ENCODE measurements at regions not wholly inside any gene's neighbourhood (a gene's known extent, or its start where the extent isn't known, plus 50 kb on each side); places are given as distances from the start of the nearest gene placed in this dataset.

DNA sequence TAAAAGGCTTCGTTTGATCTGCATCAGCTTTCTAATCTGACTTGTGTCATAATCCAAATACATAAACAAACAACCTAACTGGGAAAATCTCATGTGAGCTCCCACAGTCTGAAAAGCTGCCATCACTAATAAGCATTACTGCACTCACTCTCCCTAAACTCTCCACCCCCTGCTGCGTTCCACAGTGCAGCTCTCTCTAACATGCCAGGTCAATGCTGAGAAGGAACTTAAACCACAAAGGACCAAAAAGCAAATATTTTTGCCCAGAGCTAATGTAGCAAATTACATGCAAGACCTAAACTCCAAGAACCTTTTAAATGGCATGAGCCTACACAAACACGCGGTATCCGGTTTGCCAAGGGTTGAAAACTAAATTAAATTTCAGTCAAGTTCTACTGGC is 542.3 kb upstream of the JARID2 start:
- TF ChIP-seq TAF1 (IDR thresholded peaks at IDR 0.05; ENCODE audit: low read depth) (no peak), POLR2AphosphoS5 (IDR thresholded peaks at IDR 0.05) (no peak), SMC3 (conservative IDR thresholded peaks at IDR 0.05; ENCODE audit: poor library complexity) (no peak), MXI1 (conservative IDR thresholded peaks at IDR 0.05; ENCODE audit: poor library complexity, severe bottlenecking) (no peak), RAD21 (conservative IDR thresholded peaks at IDR 0.05) (no peak), EZH2 (IDR thresholded peaks at IDR 0.05; ENCODE audit: borderline replicate concordance, insufficient read depth, low read length, poor library complexity, severe bottlenecking) (no peak), EP300 (conservative IDR thresholded peaks at IDR 0.05; ENCODE audit: poor library complexity, severe bottlenecking) (no peak)
- TF ChIP-seq, protein P1, sequence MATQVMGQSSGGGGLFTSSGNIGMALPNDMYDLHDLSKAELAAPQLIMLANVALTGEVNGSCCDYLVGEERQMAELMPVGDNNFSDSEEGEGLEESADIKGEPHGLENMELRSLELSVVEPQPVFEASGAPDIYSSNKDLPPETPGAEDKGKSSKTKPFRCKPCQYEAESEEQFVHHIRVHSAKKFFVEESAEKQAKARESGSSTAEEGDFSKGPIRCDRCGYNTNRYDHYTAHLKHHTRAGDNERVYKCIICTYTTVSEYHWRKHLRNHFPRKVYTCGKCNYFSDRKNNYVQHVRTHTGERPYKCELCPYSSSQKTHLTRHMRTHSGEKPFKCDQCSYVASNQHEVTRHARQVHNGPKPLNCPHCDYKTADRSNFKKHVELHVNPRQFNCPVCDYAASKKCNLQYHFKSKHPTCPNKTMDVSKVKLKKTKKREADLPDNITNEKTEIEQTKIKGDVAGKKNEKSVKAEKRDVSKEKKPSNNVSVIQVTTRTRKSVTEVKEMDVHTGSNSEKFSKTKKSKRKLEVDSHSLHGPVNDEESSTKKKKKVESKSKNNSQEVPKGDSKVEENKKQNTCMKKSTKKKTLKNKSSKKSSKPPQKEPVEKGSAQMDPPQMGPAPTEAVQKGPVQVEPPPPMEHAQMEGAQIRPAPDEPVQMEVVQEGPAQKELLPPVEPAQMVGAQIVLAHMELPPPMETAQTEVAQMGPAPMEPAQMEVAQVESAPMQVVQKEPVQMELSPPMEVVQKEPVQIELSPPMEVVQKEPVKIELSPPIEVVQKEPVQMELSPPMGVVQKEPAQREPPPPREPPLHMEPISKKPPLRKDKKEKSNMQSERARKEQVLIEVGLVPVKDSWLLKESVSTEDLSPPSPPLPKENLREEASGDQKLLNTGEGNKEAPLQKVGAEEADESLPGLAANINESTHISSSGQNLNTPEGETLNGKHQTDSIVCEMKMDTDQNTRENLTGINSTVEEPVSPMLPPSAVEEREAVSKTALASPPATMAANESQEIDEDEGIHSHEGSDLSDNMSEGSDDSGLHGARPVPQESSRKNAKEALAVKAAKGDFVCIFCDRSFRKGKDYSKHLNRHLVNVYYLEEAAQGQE (IDR thresholded peaks at IDR 0.05; ENCODE audit: borderline replicate concordance): no peak
- TF ChIP-seq, protein P2, sequence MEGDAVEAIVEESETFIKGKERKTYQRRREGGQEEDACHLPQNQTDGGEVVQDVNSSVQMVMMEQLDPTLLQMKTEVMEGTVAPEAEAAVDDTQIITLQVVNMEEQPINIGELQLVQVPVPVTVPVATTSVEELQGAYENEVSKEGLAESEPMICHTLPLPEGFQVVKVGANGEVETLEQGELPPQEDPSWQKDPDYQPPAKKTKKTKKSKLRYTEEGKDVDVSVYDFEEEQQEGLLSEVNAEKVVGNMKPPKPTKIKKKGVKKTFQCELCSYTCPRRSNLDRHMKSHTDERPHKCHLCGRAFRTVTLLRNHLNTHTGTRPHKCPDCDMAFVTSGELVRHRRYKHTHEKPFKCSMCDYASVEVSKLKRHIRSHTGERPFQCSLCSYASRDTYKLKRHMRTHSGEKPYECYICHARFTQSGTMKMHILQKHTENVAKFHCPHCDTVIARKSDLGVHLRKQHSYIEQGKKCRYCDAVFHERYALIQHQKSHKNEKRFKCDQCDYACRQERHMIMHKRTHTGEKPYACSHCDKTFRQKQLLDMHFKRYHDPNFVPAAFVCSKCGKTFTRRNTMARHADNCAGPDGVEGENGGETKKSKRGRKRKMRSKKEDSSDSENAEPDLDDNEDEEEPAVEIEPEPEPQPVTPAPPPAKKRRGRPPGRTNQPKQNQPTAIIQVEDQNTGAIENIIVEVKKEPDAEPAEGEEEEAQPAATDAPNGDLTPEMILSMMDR (IDR thresholded peaks at IDR 0.05; ENCODE audit: poor library complexity, severe bottlenecking): no peak
- H3K79me2 ChIP-seq (replicated peaks; ENCODE audit: insufficient read depth, low read length): no peaks in the 10 kb centered on the region
- no peak overlapping the region for H3K4me2 ChIP-seq (ENCODE audit: low read length)
- H3K9me2 ChIP-seq (ENCODE audit: insufficient read depth, low read length): no peaks in the 10 kb centered on the region
- H3K36me3 ChIP-seq (ENCODE audit: insufficient read depth, low read length): no peaks in the 10 kb centered on the region
- no peak overlapping the region for H3K27ac ChIP-seq (ENCODE audit: low read length)
- H3K9me3 ChIP-seq (ENCODE audit: low read length): no peaks in the 10 kb centered on the region
- no peaks in the 10 kb centered on the region for H3F3A ChIP-seq (ENCODE audit: insufficient read depth, low read length, poor library complexity, severe bottlenecking)
- no peak overlapping the region for H2AFZ ChIP-seq (ENCODE audit: low read depth, low read length)
- no peak overlapping the region for H3K9ac ChIP-seq (ENCODE audit: low read length)
- no peak overlapping the region for H3K4me3 ChIP-seq (ENCODE audit: low read length)
- no peaks in the 10 kb centered on the region for H3K27me3 ChIP-seq (ENCODE audit: insufficient read depth, low read depth, low read length)
- H4K20me1 ChIP-seq (ENCODE audit: insufficient read depth): no peaks in the 10 kb centered on the region

DNA sequence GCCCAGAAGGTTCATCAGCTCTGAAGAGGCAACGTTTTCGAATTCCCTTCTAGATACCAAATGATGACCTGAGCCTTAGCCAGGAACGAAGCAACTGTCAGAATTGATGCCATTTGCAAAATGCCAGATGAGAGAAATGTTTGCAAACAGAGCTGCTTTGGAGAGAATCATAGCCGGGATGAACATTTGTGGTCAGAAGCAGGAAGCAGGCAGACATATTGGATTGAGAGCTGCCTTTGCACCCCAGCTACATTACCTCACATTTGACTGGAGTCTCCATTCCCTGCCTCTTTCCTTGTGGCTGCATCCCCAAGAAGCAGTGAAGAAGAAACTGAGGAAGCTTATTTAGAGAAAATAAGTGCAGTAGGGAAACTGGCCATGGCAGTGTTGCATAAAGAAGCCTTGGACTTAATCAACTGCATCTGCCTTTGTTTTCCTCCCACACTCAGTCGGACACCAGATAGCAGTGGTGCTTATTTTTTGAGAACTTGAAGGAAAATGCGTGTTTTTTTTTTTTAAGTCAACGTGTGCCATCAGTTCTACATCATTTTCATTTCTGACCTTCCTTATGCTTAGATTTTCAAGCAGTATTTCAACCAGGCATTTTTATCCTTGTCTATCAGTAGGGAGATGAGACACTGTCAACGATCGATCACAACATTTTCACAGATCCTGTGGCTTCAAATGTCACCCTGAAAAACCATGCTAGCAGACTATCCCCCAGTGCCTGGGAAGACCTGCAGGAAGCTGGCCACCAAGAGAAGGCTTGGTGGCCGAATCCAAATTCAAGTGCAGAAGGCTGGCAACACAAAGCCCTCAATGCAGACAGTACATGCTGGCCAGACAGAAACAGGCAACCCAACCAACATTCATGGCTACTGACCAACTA is 541.2 kb upstream of the JARID2 start:
- H3K27ac ChIP-seq (ENCODE audit: low read length): no peak overlapping the region
- no peak overlapping the region for H3K9ac ChIP-seq (ENCODE audit: low read length)
- no peaks in the 10 kb centered on the region for H3F3A ChIP-seq (ENCODE audit: insufficient read depth, low read length, poor library complexity, severe bottlenecking)
- H3K9me3 ChIP-seq (ENCODE audit: low read length): no peaks in the 10 kb centered on the region
- H2AFZ ChIP-seq (ENCODE audit: low read depth, low read length): no peak overlapping the region
- H3K27me3 ChIP-seq (ENCODE audit: insufficient read depth, low read depth, low read length): no peaks in the 10 kb centered on the region
- H4K20me1 ChIP-seq (ENCODE audit: insufficient read depth): no peaks in the 10 kb centered on the region
- no peaks in the 10 kb centered on the region for H3K36me3 ChIP-seq (ENCODE audit: insufficient read depth, low read length)
- H3K4me2 ChIP-seq (ENCODE audit: low read length): no peak overlapping the region
- H3K79me2 ChIP-seq (replicated peaks; ENCODE audit: insufficient read depth, low read length): no peaks in the 10 kb centered on the region
- H3K4me3 ChIP-seq (ENCODE audit: low read length): no peak overlapping the region
- H3K9me2 ChIP-seq (ENCODE audit: insufficient read depth, low read length): no peaks in the 10 kb centered on the region
- TF ChIP-seq TAF1 (IDR thresholded peaks at IDR 0.05; ENCODE audit: low read depth) (no peak), RAD21 (conservative IDR thresholded peaks at IDR 0.05) (no peak), EZH2 (IDR thresholded peaks at IDR 0.05; ENCODE audit: borderline replicate concordance, insufficient read depth, low read length, poor library complexity, severe bottlenecking) (no peak)
